SK-N-MC (cell line): ENCODE measurements at regions not wholly inside any gene's neighbourhood (a gene's known extent, or its start where the extent isn't known, plus 50 kb on each side); places are given as distances from the start of the nearest gene placed in this dataset.

Experiments used
- EZH2 ChIP-seq: fragments of 200-600 bp; sonication (generic); IDR thresholded peaks from one replicate; pipeline ENCODE4 v1.6.1; 2017; ENCODE audit warnings: antibody characterized with exemption
- POLR2AphosphoS5 ChIP-seq: IDR thresholded peaks from 2 replicates; pipeline ENCODE4 v1.6.1; 2012; ENCODE audit warnings: mild to moderate bottlenecking, low read depth, low read length, borderline replicate concordance

DNA sequence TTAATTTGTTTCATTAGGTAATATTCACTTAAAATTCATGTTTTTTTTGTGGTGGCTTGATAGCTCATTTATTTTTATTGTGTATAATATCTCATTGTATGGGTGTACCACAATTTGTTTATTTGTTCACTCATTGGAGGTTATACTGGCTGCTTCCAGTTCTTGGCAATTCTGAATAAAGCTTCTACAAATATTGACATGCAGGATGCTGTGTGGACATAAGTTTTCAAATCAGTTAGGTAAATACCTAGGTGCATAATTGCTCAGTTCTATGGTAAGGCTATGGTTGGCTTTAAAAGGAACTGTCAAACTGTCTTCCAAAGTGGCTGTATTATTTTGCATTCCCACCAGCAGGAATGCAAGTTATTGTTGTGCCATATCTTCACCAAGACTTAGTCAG, 504.5 kb upstream of the GALNTL6 start:
- TF ChIP-seq EZH2 = no peak
- no peak for TF ChIP-seq POLR2AphosphoS5
